T-helper 9 cell (primary cell): ENCODE measurements at regions not wholly inside any gene's neighbourhood (a gene's known extent, or its start where the extent isn't known, plus 50 kb on each side); places are given as distances from the start of the nearest gene placed in this dataset.
"Not testable (repeated sequence)": the region's sequence is repeated elsewhere in the genome, so short reads cannot be mapped to it uniquely, and the experiment has no call there.

Source experiments
- DNase-seq: peaks from one replicate; pipeline ENCODE4 v3.0.0-alpha.2; 2020

- DNase-seq, result no peak
Measured at GRCh38 chr14:105581551-105582341, 55.4 kb downstream of the TMEM121 start.

GRCh38 chr14:105582639-105583038 is 56.3 kb downstream of the TMEM121 start:
- DNase-seq, result no peak

GRCh38 chr14:105583914-105584313 is 57.5 kb downstream of the TMEM121 start:
- not testable (repeated sequence) for DNase-seq

GRCh38 chr14:105585290-105585689 is 58.9 kb downstream of the TMEM121 start:
- DNase-seq, result not testable (repeated sequence)

GRCh38 chr14:105585722-105586121 is 59.3 kb downstream of the TMEM121 start:
- DNase-seq, result not testable (repeated sequence)

GRCh38 chr14:105586144-105586872 is 59.9 kb downstream of the TMEM121 start:
- DNase-seq, result not testable (repeated sequence)

GRCh38 chr14:105587034-105587433 is 60.7 kb downstream of the TMEM121 start:
- DNase-seq, result not testable (repeated sequence)

- DNase-seq, result not testable (repeated sequence)
Measured at GRCh38 chr14:105587482-105588235, 61.3 kb downstream of the TMEM121 start.

- no peak for DNase-seq
Measured at GRCh38 chr14:105588236-105588860, 62.0 kb downstream of the TMEM121 start.

- no peak for DNase-seq
Measured at GRCh38 chr14:105589161-105589925, 63.0 kb downstream of the TMEM121 start.

GRCh38 chr14:105589926-105590185 is 63.5 kb downstream of the TMEM121 start:
- DNase-seq, result not testable (repeated sequence)

GRCh38 chr14:105591052-105591451 is 64.7 kb downstream of the TMEM121 start:
- no peak for DNase-seq

GRCh38 chr14:105591792-105592341 is 65.5 kb downstream of the TMEM121 start:
- not testable (repeated sequence) for DNase-seq

- not testable (repeated sequence) for DNase-seq
Measured at GRCh38 chr14:105592646-105593045, 66.3 kb downstream of the TMEM121 start.

GRCh38 chr14:105595346-105595745 is 69.0 kb downstream of the TMEM121 start:
- not testable (repeated sequence) for DNase-seq

- not testable (repeated sequence) for DNase-seq
Measured at GRCh38 chr14:105596374-105596773, 70.0 kb downstream of the TMEM121 start.

GRCh38 chr14:105598040-105598763 is 71.8 kb downstream of the TMEM121 start:
- DNase-seq, result not testable (repeated sequence)

- not testable (repeated sequence) for DNase-seq
Measured at GRCh38 chr14:105598925-105599586, 72.7 kb downstream of the TMEM121 start.

GRCh38 chr14:105600195-105600938 is 74.0 kb downstream of the TMEM121 start:
- not testable (repeated sequence) for DNase-seq

GRCh38 chr14:105600939-105601359 is 74.6 kb downstream of the TMEM121 start:
- no peak for DNase-seq
